DND-41 (cell line): ENCODE measurements at regions not wholly inside any gene's neighbourhood (a gene's known extent, or its start where the extent isn't known, plus 50 kb on each side); places are given as distances from the start of the nearest gene placed in this dataset.
"Not testable (repeated sequence)": the region's sequence is repeated elsewhere in the genome, so short reads cannot be mapped to it uniquely, and the experiment has no call there.

Experiments
- ATAC-seq: fragments of 200-7000 bp; cut with Tn5 transposase; 3 replicates; pipeline ENCODE4 v1.9.1; 2021; ENCODE audit warnings: low read depth; ENCODE audit not compliant: insufficient read depth
- DNase-seq: peaks from one replicate; pipeline ENCODE4 v3.0.0-alpha.2; 2020
- H2AFZ ChIP-seq: 2 replicates; pipeline ENCODE4 v1.6.0; 2012; ENCODE audit warnings: low read depth, low read length
- H3K27ac ChIP-seq: 2 replicates; pipeline ENCODE4 v1.5.1; 2012; ENCODE audit warnings: low read length, inconsistent platforms
- H3K27me3 ChIP-seq: fragments of 200-600 bp; sonication (generic); 2 replicates; pipeline ENCODE4 v1.6.0; 2012; ENCODE audit warnings: low read length, mild to moderate bottlenecking, inconsistent platforms; ENCODE audit not compliant: insufficient read depth, poor library complexity
- H3K36me3 ChIP-seq: 2 replicates; pipeline ENCODE4 v1.5.1; 2012; ENCODE audit warnings: low read length, inconsistent platforms; ENCODE audit not compliant: insufficient read depth
- H3K4me1 ChIP-seq: 2 replicates; pipeline ENCODE4 v1.5.1; 2012; ENCODE audit warnings: mild to moderate bottlenecking, low read length; ENCODE audit not compliant: insufficient read depth
- H3K4me2 ChIP-seq: 2 replicates; pipeline ENCODE4 v1.6.0; 2012; ENCODE audit warnings: mild to moderate bottlenecking, moderate library complexity, low read length, inconsistent platforms; ENCODE audit not compliant: insufficient read depth
- H3K4me3 ChIP-seq, 2 experiments: fragments of 200-600 bp in 1 of 2; shearing (Covaris generic) in 1 of 2; 2 replicates each; pipeline ENCODE4 v1.5.1; 2012 to 2016; ENCODE audit warnings: inconsistent platforms in 2 of 2, low read length in 2 of 2, mild to moderate bottlenecking in 2 of 2, low read depth in 1 of 2, moderate library complexity in 1 of 2
- H3K79me2 ChIP-seq: 2 replicates; pipeline ENCODE4 v1.6.0; 2012; ENCODE audit warnings: low read length, inconsistent platforms; ENCODE audit not compliant: insufficient read depth
- H3K9ac ChIP-seq: 2 replicates; pipeline ENCODE4 v1.6.0; 2012; ENCODE audit warnings: low read depth, mild to moderate bottlenecking, inconsistent platforms, low read length, moderate library complexity
- H3K9me3 ChIP-seq: 2 replicates; pipeline ENCODE4 v1.5.1; 2012; ENCODE audit warnings: low read length, moderate library complexity, mild to moderate bottlenecking, inconsistent platforms; ENCODE audit not compliant: insufficient read depth, severe bottlenecking
- H4K20me1 ChIP-seq: 2 replicates; pipeline ENCODE4 v1.6.0; 2012; ENCODE audit warnings: low read length; ENCODE audit not compliant: insufficient read depth
- EZH2 ChIP-seq: IDR thresholded peaks from 3 replicates; pipeline ENCODE4 v1.6.1; 2012; ENCODE audit warnings: borderline replicate concordance, low read depth, mild to moderate bottlenecking, moderate library complexity, low read length, inconsistent platforms; ENCODE audit not compliant: severe bottlenecking
- TF ChIP-seq, protein P1 (sequence below): IDR thresholded peaks from 2 replicates; pipeline ENCODE4 v1.5.1; 2012; ENCODE audit warnings: borderline replicate concordance, low read length, moderate library complexity, mild to moderate bottlenecking; ENCODE audit not compliant: poor library complexity, severe bottlenecking; ENCODE audit errors: extremely low read depth

DNA sequence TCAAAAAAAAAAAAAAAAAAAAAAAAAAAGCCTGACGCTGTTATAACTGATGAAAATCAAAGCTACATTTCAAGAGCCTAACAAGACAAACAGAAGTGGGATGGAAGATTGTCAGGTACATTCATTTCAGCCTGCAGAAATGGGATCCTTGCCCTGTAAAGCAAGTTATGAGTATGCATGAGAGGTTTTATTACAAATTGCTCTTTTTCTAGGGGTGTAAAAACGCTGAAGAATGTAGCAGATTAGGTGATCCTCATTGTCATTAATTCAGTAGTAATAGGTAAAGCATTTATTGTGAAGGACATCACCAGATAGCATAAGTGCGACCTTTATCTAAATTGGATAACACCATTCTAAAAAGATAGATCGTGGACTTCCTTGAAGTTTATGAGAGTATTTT is 208.3 kb downstream of the KCNJ2 start:
- H2AFZ ChIP-seq: no peak overlapping the region
- H3K27me3 ChIP-seq: no peaks in the 10 kb centered on the region
- H3K4me1 ChIP-seq: no peaks in the 10 kb centered on the region
- no peak overlapping the region for H3K9ac ChIP-seq
- no peaks in the 10 kb centered on the region for H4K20me1 ChIP-seq
- TF ChIP-seq, protein P1, sequence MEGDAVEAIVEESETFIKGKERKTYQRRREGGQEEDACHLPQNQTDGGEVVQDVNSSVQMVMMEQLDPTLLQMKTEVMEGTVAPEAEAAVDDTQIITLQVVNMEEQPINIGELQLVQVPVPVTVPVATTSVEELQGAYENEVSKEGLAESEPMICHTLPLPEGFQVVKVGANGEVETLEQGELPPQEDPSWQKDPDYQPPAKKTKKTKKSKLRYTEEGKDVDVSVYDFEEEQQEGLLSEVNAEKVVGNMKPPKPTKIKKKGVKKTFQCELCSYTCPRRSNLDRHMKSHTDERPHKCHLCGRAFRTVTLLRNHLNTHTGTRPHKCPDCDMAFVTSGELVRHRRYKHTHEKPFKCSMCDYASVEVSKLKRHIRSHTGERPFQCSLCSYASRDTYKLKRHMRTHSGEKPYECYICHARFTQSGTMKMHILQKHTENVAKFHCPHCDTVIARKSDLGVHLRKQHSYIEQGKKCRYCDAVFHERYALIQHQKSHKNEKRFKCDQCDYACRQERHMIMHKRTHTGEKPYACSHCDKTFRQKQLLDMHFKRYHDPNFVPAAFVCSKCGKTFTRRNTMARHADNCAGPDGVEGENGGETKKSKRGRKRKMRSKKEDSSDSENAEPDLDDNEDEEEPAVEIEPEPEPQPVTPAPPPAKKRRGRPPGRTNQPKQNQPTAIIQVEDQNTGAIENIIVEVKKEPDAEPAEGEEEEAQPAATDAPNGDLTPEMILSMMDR: no peak
- TF ChIP-seq EZH2: no peak
- no peak overlapping the region for H3K4me3 ChIP-seq
- no peaks in the 10 kb centered on the region for H3K36me3 ChIP-seq
- H3K4me2 ChIP-seq: no peak overlapping the region
- no peak for DNase-seq
- H3K79me2 ChIP-seq: no peaks in the 10 kb centered on the region
- no peak overlapping the region for H3K27ac ChIP-seq
- no peaks in the 10 kb centered on the region for H3K9me3 ChIP-seq
- no peak for ATAC-seq

DNA sequence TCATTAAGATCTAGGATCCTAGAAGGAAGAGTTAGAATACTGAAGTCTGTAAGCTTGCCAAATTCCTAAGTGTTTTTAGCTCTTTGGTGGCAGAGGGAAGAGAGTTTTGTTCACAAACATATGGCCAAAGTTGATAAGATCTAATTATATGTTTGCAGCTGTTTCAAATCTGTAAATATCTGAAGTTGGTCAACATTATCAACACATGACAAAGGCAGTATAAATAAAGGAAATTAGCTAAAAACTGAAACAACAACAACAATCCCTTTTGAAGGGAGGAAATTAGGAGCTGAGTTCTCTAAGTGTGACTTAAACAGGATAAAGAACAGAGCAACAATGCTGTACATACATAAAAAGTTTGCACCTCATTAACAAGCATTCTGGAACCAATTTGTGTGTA is 208.7 kb downstream of the KCNJ2 start:
- no peaks in the 10 kb centered on the region for H3K79me2 ChIP-seq
- H3K27me3 ChIP-seq: no peaks in the 10 kb centered on the region
- no peak for TF ChIP-seq EZH2
- TF ChIP-seq, protein P1: no peak
- no peak overlapping the region for H3K27ac ChIP-seq
- no peaks in the 10 kb centered on the region for H4K20me1 ChIP-seq
- DNase-seq: no peak
- H3K36me3 ChIP-seq: no peaks in the 10 kb centered on the region
- H3K4me2 ChIP-seq: no peak overlapping the region
- no peak overlapping the region for H2AFZ ChIP-seq
- no peak overlapping the region for H3K9ac ChIP-seq
- no peak overlapping the region for H3K4me3 ChIP-seq
- no peak for ATAC-seq
- H3K4me1 ChIP-seq: no peaks in the 10 kb centered on the region
- H3K9me3 ChIP-seq: no peaks in the 10 kb centered on the region

DNA sequence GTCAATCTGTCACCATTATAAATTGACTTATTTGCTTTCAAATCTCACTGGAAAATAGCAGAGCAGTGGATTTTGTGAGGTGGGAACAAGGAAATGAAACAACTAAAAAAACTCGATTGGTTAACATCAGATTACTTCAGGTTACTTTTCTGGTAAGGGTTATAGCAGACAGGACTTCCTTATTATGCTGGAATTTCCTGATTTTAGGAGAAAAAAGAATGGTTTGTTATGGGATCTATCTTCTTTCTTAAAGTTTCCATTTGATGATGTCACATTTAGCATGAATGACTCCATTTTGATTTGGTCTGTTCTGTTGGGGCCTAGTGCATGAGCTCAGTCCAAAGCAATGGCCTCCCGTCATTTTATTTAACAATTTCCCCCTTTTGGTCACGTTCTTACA is 210.6 kb downstream of the KCNJ2 start:
- H3K27me3 ChIP-seq: no peaks in the 10 kb centered on the region
- no peak overlapping the region for H3K27ac ChIP-seq
- no peaks in the 10 kb centered on the region for H3K9me3 ChIP-seq
- H3K9ac ChIP-seq: no peak overlapping the region
- no peaks in the 10 kb centered on the region for H4K20me1 ChIP-seq
- H3K4me3 ChIP-seq: no peak overlapping the region
- no peaks in the 10 kb centered on the region for H3K79me2 ChIP-seq
- no peaks in the 10 kb centered on the region for H3K4me1 ChIP-seq
- no peak for DNase-seq
- ATAC-seq: no peak
- no peak overlapping the region for H2AFZ ChIP-seq
- no peak overlapping the region for H3K4me2 ChIP-seq
- no peak for TF ChIP-seq EZH2
- TF ChIP-seq, protein P1: no peak
- no peaks in the 10 kb centered on the region for H3K36me3 ChIP-seq

DNA sequence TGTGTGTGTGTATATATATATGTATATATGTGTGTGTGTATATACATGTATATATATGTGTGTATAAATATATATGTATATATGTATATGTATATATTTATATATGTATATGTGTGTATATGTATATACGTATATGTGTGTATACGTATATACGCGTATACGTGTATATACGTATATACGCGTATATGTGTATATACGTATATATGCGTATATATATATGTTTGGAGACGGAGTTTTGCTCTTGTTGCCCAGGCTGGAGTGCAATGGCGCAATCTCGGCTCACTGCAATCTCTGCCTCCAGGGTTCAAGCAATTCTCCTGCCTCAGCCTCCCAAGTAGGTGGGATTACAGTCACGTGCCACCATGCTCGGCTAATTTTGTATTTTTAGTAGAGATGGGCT is 212.6 kb downstream of the KCNJ2 start:
- H3K9ac ChIP-seq, H3K4me1 ChIP-seq, H3K27ac ChIP-seq, H3K36me3 ChIP-seq, H3K27me3 ChIP-seq, H3K9me3 ChIP-seq, H3K4me2 ChIP-seq, H3K79me2 ChIP-seq, H4K20me1 ChIP-seq, DNase-seq, H2AFZ ChIP-seq, ATAC-seq, H3K4me3 ChIP-seq: not testable (repeated sequence)
